ENCODE measurements at regions not wholly inside any gene's neighbourhood (a gene's known extent, or its start where the extent isn't known, plus 50 kb on each side); places are given as distances from the start of the nearest gene placed in this dataset.

- Histone ChIP-seq H3K36me3 (no peaks in the 10 kb centered on the region), H3K27ac (no peak overlapping the region), H3K9me3 (no peaks in the 10 kb centered on the region), H3K4me1 (no peaks in the 10 kb centered on the region), H3K27me3 (no peaks in the 10 kb centered on the region), H3K4me3 (no peak overlapping the region)
- intact Hi-C loops (cut with DNase I), result no loop called here
- TF ChIP-seq POLR2A (IDR thresholded peaks at IDR 0.05) (no peak), CTCF (IDR thresholded peaks at IDR 0.05) (no peak), POLR2AphosphoS5 (IDR thresholded peaks at IDR 0.05; ENCODE audit: insufficient read depth in 1 of 2, low read depth in 1 of 2) (no peak)
- no peak for DNase-seq (ENCODE audit: extremely low spot score in 2 of 2)
Measured at GRCh38 chrX:10944136-10944885, 166.8 kb upstream of the HCCS start.

GRCh38 chrX:10945498-10945897 lies 165.6 kb upstream of the HCCS start:
- TF ChIP-seq POLR2AphosphoS5 (IDR thresholded peaks at IDR 0.05; ENCODE audit: insufficient read depth in 1 of 2, low read depth in 1 of 2), result no peak
- no peak for TF ChIP-seq CTCF (IDR thresholded peaks at IDR 0.05)
- TF ChIP-seq POLR2A (IDR thresholded peaks at IDR 0.05), result no peak
- intact Hi-C loops (cut with DNase I), result no loop called here
- DNase-seq (ENCODE audit: extremely low spot score in 2 of 2), result no peak
- Histone ChIP-seq H3K4me3 (no peak overlapping the region), H3K36me3 (no peaks in the 10 kb centered on the region), H3K27ac (no peak overlapping the region), H3K4me1 (no peaks in the 10 kb centered on the region), H3K9me3 (no peaks in the 10 kb centered on the region), H3K27me3 (no peaks in the 10 kb centered on the region)

- Histone ChIP-seq H3K27me3 (no peaks in the 10 kb centered on the region), H3K27ac (no peak overlapping the region), H3K4me3 (no peak overlapping the region), H3K36me3 (no peaks in the 10 kb centered on the region), H3K9me3 (no peaks in the 10 kb centered on the region), H3K4me1 (no peaks in the 10 kb centered on the region)
- intact Hi-C loops (cut with DNase I), result no loop called here
- no peak for TF ChIP-seq CTCF (IDR thresholded peaks at IDR 0.05)
- no peak for TF ChIP-seq POLR2A (IDR thresholded peaks at IDR 0.05)
- TF ChIP-seq POLR2AphosphoS5 (IDR thresholded peaks at IDR 0.05; ENCODE audit: insufficient read depth in 1 of 2, low read depth in 1 of 2), result no peak
- no peak for DNase-seq (ENCODE audit: extremely low spot score in 2 of 2)
Measured at GRCh38 chrX:10949541-10949940, 161.6 kb upstream of the HCCS start.

GRCh38 chrX:10952619-10953018 lies 158.5 kb upstream of the HCCS start:
- no peaks in the 10 kb centered on the region for H3K9me3 ChIP-seq
- intact Hi-C loops (cut with DNase I), result no loop called here
- DNase-seq (ENCODE audit: extremely low spot score in 2 of 2), result no peak
- H3K36me3 ChIP-seq, result no peaks in the 10 kb centered on the region
- no peak overlapping the region for H3K27ac ChIP-seq
- H3K4me1 ChIP-seq, result no peaks in the 10 kb centered on the region
- no peak for TF ChIP-seq POLR2AphosphoS5 (IDR thresholded peaks at IDR 0.05; ENCODE audit: insufficient read depth in 1 of 2, low read depth in 1 of 2)
- TF ChIP-seq POLR2A (IDR thresholded peaks at IDR 0.05), result no peak
- no peak for TF ChIP-seq CTCF (IDR thresholded peaks at IDR 0.05)
- no peak overlapping the region for H3K4me3 ChIP-seq
- no peaks in the 10 kb centered on the region for H3K27me3 ChIP-seq

- no peaks in the 10 kb centered on the region for H3K27me3 ChIP-seq
- H3K27ac ChIP-seq, result no peak overlapping the region
- H3K4me3 ChIP-seq, result no peak overlapping the region
- no peaks in the 10 kb centered on the region for H3K4me1 ChIP-seq
- no peaks in the 10 kb centered on the region for H3K9me3 ChIP-seq
- no peak for DNase-seq (ENCODE audit: extremely low spot score in 2 of 2)
- TF ChIP-seq CTCF (IDR thresholded peaks at IDR 0.05), result no peak
- no peak for TF ChIP-seq POLR2AphosphoS5 (IDR thresholded peaks at IDR 0.05; ENCODE audit: insufficient read depth in 1 of 2, low read depth in 1 of 2)
- no peak for TF ChIP-seq POLR2A (IDR thresholded peaks at IDR 0.05)
- no peaks in the 10 kb centered on the region for H3K36me3 ChIP-seq
- intact Hi-C loops (cut with DNase I), result no loop called here
Measured at GRCh38 chrX:10965174-10965798, 145.8 kb upstream of the HCCS start.
